ENCODE measurements at regions not wholly inside any gene's neighbourhood (a gene's known extent, or its start where the extent isn't known, plus 50 kb on each side); places are given as distances from the start of the nearest gene placed in this dataset.

DNA sequence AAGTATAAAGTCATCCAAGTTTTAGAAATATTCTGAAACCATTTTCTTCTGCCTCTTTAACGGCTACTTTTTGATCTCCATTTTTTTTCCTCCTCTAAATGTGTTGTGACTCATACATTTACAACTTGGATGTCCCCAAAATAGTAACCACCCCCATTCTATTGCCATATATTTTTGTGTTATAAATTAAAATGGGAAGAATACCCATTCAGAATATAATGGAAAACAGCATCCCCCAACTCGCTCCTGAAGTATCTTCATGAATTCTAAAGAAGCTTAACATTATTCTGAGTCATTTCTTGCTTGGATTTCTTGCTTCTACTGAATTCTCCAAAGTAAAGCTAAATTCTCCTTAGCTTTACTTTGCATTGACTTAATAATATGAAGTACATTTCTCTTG is 92.0 kb upstream of the PTPN13 start (continued):
- TF ChIP-seq, protein P1, sequence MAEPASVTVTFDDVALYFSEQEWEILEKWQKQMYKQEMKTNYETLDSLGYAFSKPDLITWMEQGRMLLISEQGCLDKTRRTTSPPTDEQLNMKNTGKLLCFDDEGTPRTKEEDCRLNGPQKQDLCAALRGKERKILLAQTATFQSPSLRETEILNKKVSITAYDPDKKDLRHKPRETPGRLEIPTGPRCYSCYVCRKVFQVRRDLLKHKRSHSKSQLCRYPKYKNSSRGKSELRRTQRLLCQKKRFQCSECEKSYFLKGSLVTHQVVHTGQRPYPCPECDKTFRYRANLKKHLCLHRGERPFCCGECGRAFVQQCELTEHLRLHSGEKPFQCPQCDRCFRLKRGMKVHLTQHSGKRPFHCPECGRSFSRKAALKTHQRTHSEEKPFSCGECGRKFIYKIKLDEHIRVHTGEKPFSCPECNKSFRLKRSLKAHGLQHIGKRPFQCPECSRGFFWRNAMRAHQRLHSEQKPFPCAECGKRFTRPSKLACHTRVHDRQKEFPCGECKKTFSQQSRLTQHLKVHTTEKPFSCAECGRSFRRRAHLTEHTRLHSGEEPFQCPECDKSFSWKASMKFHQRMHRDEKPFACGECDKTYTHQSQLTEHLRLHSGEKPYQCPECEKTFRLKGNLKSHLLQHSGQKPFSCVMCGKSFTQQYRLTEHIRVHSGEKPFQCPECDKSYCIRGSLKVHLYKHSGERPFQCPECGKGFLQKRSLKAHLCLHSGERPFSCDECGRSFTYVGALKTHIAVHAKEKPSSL (CRISPR knock-in tag; conservative IDR thresholded peaks at IDR 0.05), result no peak

DNA sequence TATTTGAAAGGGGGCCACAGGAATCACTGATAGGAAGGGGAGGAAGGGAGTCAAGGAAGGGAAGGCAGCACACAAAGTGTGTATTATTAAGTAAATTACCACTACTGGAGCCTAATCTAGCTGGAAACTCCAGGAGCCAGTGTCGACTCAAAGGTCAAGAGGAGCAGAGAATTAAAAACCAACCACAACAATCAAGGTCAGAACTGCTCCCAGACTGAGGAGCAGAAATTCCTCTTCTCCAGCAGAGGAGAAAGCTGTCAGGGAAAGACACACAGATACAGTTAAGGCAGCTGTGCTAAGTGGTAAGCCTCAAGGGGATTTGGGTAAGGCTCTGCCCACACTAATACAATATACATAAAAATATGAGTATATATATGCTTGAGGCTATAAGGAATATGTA is 87.5 kb upstream of the PTPN13 start:
- CTCF ChIA-PET, result interaction anchor here (1.0 to 1.8 kb wide), 4 partner anchors 9 to 24 kb away, joined by 4 to 6 read pairs (median 6); no protein-coding TSS in a partner anchor
- ATAC-seq (peak; percentile 78), DNase-seq (ENCODE audit: low spot score) (no peak)
- Mint-ChIP-seq H3K27ac (peak overlapping the region; percentile 17), H3K36me3 (no peaks in the 10 kb centered on the region), H3K9me3 (no peaks in the 10 kb centered on the region), H3K27me3 (ENCODE audit: low read depth) (no peaks in the 10 kb centered on the region), H3K4me3 (no peak overlapping the region), H3K4me1 (peaks cover 23% of the 10 kb centered on the region)
- POLR2A ChIA-PET, result no interaction called here
- no peak for TF ChIP-seq ZNF396 (CRISPR knock-in tag; IDR thresholded peaks at IDR 0.05; ENCODE audit: borderline replicate concordance)
- TF ChIP-seq, protein P2, sequence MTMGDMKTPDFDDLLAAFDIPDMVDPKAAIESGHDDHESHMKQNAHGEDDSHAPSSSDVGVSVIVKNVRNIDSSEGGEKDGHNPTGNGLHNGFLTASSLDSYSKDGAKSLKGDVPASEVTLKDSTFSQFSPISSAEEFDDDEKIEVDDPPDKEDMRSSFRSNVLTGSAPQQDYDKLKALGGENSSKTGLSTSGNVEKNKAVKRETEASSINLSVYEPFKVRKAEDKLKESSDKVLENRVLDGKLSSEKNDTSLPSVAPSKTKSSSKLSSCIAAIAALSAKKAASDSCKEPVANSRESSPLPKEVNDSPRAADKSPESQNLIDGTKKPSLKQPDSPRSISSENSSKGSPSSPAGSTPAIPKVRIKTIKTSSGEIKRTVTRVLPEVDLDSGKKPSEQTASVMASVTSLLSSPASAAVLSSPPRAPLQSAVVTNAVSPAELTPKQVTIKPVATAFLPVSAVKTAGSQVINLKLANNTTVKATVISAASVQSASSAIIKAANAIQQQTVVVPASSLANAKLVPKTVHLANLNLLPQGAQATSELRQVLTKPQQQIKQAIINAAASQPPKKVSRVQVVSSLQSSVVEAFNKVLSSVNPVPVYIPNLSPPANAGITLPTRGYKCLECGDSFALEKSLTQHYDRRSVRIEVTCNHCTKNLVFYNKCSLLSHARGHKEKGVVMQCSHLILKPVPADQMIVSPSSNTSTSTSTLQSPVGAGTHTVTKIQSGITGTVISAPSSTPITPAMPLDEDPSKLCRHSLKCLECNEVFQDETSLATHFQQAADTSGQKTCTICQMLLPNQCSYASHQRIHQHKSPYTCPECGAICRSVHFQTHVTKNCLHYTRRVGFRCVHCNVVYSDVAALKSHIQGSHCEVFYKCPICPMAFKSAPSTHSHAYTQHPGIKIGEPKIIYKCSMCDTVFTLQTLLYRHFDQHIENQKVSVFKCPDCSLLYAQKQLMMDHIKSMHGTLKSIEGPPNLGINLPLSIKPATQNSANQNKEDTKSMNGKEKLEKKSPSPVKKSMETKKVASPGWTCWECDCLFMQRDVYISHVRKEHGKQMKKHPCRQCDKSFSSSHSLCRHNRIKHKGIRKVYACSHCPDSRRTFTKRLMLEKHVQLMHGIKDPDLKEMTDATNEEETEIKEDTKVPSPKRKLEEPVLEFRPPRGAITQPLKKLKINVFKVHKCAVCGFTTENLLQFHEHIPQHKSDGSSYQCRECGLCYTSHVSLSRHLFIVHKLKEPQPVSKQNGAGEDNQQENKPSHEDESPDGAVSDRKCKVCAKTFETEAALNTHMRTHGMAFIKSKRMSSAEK (CRISPR knock-in tag; IDR thresholded peaks at IDR 0.05; ENCODE audit: borderline replicate concordance), result no peak
- TF ChIP-seq, protein P3, sequence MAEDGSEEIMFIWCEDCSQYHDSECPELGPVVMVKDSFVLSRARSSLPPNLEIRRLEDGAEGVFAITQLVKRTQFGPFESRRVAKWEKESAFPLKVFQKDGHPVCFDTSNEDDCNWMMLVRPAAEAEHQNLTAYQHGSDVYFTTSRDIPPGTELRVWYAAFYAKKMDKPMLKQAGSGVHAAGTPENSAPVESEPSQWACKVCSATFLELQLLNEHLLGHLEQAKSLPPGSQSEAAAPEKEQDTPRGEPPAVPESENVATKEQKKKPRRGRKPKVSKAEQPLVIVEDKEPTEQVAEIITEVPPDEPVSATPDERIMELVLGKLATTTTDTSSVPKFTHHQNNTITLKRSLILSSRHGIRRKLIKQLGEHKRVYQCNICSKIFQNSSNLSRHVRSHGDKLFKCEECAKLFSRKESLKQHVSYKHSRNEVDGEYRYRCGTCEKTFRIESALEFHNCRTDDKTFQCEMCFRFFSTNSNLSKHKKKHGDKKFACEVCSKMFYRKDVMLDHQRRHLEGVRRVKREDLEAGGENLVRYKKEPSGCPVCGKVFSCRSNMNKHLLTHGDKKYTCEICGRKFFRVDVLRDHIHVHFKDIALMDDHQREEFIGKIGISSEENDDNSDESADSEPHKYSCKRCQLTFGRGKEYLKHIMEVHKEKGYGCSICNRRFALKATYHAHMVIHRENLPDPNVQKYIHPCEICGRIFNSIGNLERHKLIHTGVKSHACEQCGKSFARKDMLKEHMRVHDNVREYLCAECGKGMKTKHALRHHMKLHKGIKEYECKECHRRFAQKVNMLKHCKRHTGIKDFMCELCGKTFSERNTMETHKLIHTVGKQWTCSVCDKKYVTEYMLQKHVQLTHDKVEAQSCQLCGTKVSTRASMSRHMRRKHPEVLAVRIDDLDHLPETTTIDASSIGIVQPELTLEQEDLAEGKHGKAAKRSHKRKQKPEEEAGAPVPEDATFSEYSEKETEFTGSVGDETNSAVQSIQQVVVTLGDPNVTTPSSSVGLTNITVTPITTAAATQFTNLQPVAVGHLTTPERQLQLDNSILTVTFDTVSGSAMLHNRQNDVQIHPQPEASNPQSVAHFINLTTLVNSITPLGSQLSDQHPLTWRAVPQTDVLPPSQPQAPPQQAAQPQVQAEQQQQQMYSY (CRISPR knock-in tag; IDR thresholded peaks at IDR 0.05), result no peak

DNA sequence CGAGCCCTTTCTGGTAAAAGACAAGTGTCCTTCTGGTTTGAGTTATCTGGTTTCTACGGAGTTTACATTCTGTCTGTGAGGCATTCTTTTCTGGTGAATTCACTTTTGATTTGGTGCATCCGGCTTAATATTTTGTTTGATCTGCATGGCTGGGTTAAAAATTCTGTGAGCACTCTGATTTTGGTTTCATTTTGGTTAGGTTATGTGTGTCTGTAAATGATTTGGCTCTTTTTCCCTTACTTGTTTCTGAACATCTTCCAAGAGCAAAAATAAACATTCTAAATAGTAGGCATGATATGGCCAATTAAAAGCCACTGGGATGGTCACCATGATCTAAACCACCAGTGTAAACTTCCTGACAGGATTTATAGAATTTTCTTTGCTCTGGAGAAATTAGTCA is 85.7 kb upstream of the PTPN13 start:
- no peak overlapping the region for H3K4me3 Mint-ChIP-seq
- H3K27ac Mint-ChIP-seq, result no peak overlapping the region
- ChIA-PET POLR2A (no interaction called here), CTCF (interaction anchor here (1.5 to 2.2 kb wide), 2 partner anchors 9 to 13 kb away, joined by 6 to 11 read pairs; no protein-coding TSS in a partner anchor)
- no peaks in the 10 kb centered on the region for H3K27me3 Mint-ChIP-seq (ENCODE audit: low read depth)
- no peak for ATAC-seq
- H3K9me3 Mint-ChIP-seq, result peaks cover 8% of the 10 kb centered on the region
- H3K4me1 Mint-ChIP-seq, result peaks cover 24% of the 10 kb centered on the region
- H3K36me3 Mint-ChIP-seq, result no peaks in the 10 kb centered on the region; the same call in 1 of the 2 replicates
- no peak for DNase-seq (ENCODE audit: low spot score)
- no peak for TF ChIP-seq TP53 (CRISPR knock-in tag; IDR thresholded peaks at IDR 0.05)
- TF ChIP-seq MYBL2 (CRISPR knock-in tag; IDR thresholded peaks at IDR 0.05), result no peak
- no peak for TF ChIP-seq HMGA2 (CRISPR knock-in tag; IDR thresholded peaks at IDR 0.05)
- TF ChIP-seq, protein P4, sequence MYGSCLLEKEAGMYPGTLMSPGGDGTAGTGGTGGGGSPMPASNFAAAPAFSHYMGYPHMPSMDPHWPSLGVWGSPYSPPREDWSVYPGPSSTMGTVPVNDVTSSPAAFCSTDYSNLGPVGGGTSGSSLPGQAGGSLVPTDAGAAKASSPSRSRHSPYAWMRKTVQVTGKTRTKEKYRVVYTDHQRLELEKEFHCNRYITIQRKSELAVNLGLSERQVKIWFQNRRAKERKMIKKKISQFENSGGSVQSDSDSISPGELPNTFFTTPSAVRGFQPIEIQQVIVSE (CRISPR knock-in tag; IDR thresholded peaks at IDR 0.05; ENCODE audit: borderline replicate concordance), result no peak
- no peak for TF ChIP-seq SMAD4 (CRISPR knock-in tag; IDR thresholded peaks at IDR 0.05)
- TF ChIP-seq GRHL2 (CRISPR knock-in tag; IDR thresholded peaks at IDR 0.05; ENCODE audit: insufficient replicate concordance, severe bottlenecking), result no peak
- TF ChIP-seq, protein P5, sequence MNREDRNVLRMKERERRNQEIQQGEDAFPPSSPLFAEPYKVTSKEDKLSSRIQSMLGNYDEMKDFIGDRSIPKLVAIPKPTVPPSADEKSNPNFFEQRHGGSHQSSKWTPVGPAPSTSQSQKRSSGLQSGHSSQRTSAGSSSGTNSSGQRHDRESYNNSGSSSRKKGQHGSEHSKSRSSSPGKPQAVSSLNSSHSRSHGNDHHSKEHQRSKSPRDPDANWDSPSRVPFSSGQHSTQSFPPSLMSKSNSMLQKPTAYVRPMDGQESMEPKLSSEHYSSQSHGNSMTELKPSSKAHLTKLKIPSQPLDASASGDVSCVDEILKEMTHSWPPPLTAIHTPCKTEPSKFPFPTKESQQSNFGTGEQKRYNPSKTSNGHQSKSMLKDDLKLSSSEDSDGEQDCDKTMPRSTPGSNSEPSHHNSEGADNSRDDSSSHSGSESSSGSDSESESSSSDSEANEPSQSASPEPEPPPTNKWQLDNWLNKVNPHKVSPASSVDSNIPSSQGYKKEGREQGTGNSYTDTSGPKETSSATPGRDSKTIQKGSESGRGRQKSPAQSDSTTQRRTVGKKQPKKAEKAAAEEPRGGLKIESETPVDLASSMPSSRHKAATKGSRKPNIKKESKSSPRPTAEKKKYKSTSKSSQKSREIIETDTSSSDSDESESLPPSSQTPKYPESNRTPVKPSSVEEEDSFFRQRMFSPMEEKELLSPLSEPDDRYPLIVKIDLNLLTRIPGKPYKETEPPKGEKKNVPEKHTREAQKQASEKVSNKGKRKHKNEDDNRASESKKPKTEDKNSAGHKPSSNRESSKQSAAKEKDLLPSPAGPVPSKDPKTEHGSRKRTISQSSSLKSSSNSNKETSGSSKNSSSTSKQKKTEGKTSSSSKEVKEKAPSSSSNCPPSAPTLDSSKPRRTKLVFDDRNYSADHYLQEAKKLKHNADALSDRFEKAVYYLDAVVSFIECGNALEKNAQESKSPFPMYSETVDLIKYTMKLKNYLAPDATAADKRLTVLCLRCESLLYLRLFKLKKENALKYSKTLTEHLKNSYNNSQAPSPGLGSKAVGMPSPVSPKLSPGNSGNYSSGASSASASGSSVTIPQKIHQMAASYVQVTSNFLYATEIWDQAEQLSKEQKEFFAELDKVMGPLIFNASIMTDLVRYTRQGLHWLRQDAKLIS (CRISPR knock-in tag; IDR thresholded peaks at IDR 0.05; ENCODE audit: borderline replicate concordance), result no peak
- TF ChIP-seq ZNF317 (CRISPR knock-in tag; IDR thresholded peaks at IDR 0.05; ENCODE audit: borderline replicate concordance, low read depth), result no peak
- no peak for TF ChIP-seq FOXJ3 (CRISPR knock-in tag; IDR thresholded peaks at IDR 0.05; ENCODE audit: borderline replicate concordance)
- TF ChIP-seq CREM (CRISPR knock-in tag; IDR thresholded peaks at IDR 0.05), result no peak
- TF ChIP-seq MXD4 (CRISPR knock-in tag; IDR thresholded peaks at IDR 0.05; ENCODE audit: borderline replicate concordance), result no peak
- TF ChIP-seq, protein P6, sequence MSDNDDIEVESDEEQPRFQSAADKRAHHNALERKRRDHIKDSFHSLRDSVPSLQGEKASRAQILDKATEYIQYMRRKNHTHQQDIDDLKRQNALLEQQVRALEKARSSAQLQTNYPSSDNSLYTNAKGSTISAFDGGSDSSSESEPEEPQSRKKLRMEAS (CRISPR knock-in tag; IDR thresholded peaks at IDR 0.05), result no peak
- TF ChIP-seq, protein P7, sequence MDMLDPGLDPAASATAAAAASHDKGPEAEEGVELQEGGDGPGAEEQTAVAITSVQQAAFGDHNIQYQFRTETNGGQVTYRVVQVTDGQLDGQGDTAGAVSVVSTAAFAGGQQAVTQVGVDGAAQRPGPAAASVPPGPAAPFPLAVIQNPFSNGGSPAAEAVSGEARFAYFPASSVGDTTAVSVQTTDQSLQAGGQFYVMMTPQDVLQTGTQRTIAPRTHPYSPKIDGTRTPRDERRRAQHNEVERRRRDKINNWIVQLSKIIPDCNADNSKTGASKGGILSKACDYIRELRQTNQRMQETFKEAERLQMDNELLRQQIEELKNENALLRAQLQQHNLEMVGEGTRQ (CRISPR knock-in tag; IDR thresholded peaks at IDR 0.05), result no peak
